Panc1 (cell line): ENCODE measurements at regions not wholly inside any gene's neighbourhood (a gene's known extent, or its start where the extent isn't known, plus 50 kb on each side); places are given as distances from the start of the nearest gene placed in this dataset.
"Not testable (repeated sequence)": the region's sequence is repeated elsewhere in the genome, so short reads cannot be mapped to it uniquely, and the experiment has no call there.

ENCODE experiments used
- ATAC-seq: fragments of 200-7000 bp; cut with Tn5 transposase; 2 replicates; pipeline ENCODE4 v1.9.1; 2020; ENCODE audit warnings: mild to moderate bottlenecking, moderate library complexity
- BruUV-seq: library from RNA; stranded (reverse); fragments of 400-500 nt; replicated peaks from 2 replicates; lab custom pipeline; 2021; lab: Mats Ljungman, UMichigan
- CTCF ChIA-PET: fragments of 300-600 bp; sonication (Branson Sonifier 250); formaldehyde crosslinking; loops from one replicate; lab custom pipeline; 2022; ENCODE audit warnings: antibody characterized with exemption; lab: Charles Lee
- POLR2A ChIA-PET: fragments of 300-600 bp; sonication (Branson Sonifier 250); formaldehyde crosslinking; loops from one replicate; lab custom pipeline; 2022; ENCODE audit warnings: antibody characterized with exemption; lab: Charles Lee
- DNase-seq: peaks from one replicate; pipeline ENCODE4 v3.0.0-alpha.2; 2010; ENCODE audit warnings: low read depth, low spot score
- H3K27ac ChIP-seq: 2 replicates; pipeline ENCODE4 v1.5.1; 2011; ENCODE audit warnings: mild to moderate bottlenecking, low read length, inconsistent platforms
- H3K27me3 ChIP-seq: fragments of 200-500 bp; sonication (Bioruptor generic); 2 replicates; pipeline ENCODE4 v1.6.0; 2014; ENCODE audit warnings: low read length, inconsistent platforms; ENCODE audit not compliant: control insufficient read depth, insufficient read depth
- H3K36me3 ChIP-seq: fragments of 200-500 bp; sonication (Bioruptor generic); 2 replicates; pipeline ENCODE4 v1.5.1; 2014; ENCODE audit warnings: inconsistent platforms, mild to moderate bottlenecking, low read length, moderate library complexity; ENCODE audit not compliant: control insufficient read depth, insufficient read depth
- H3K4me1 ChIP-seq: 2 replicates; pipeline ENCODE4 v1.5.1; 2011; ENCODE audit warnings: inconsistent platforms, mild to moderate bottlenecking, low read length, moderate library complexity; ENCODE audit not compliant: control insufficient read depth, insufficient read depth
- H3K4me3 ChIP-seq, 2 experiments: 2 replicates each; pipeline ENCODE4 v1.5.1; 2011 to 2012; ENCODE audit warnings: low read depth in 2 of 2, low read length in 2 of 2, mild to moderate bottlenecking in 2 of 2, inconsistent platforms in 1 of 2, moderate library complexity in 1 of 2
- H3K9me3 ChIP-seq: fragments of 200-500 bp; sonication (Bioruptor generic); 2 replicates; pipeline ENCODE4 v1.5.1; 2014; ENCODE audit warnings: low read depth, mild to moderate bottlenecking, inconsistent platforms, low read length, moderate library complexity; ENCODE audit not compliant: control insufficient read depth, insufficient read depth
- POLR2AphosphoS5 ChIP-seq: IDR thresholded peaks from 2 replicates; pipeline ENCODE4 v1.6.1; 2012; ENCODE audit warnings: mild to moderate bottlenecking, low read depth, low read length, moderate library complexity
- SIN3A ChIP-seq: IDR thresholded peaks from 2 replicates; pipeline ENCODE4 v1.6.1; 2012; ENCODE audit warnings: low read depth, mild to moderate bottlenecking, low read length, moderate library complexity, borderline replicate concordance; ENCODE audit not compliant: insufficient read depth
- TCF7L2 ChIP-seq: IDR thresholded peaks from 2 replicates; pipeline ENCODE4 v1.6.1; 2011; ENCODE audit warnings: mild to moderate bottlenecking, low read depth, low read length, inconsistent platforms
- in situ Hi-C: cut with HindIII; loops from 2 replicates; pipeline ENCODE4 v1.10.0; 2016; ENCODE audit warnings: low sequenced_read_pairs, low pct_unique_long_range_greater_than_20kb
- intact Hi-C: fragments of 100-400 bp; cut with micrococcal nuclease; formaldehyde crosslinking; loops from one replicate; pipeline ENCODE4 v1.10.0; 2022; ENCODE audit not compliant: unreplicated experiment
- TF ChIP-seq, protein P1 (sequence below), 2 experiments: IDR thresholded peaks; 2 replicates each; pipeline ENCODE4 v1.6.1; 2011 to 2012; ENCODE audit warnings: low read depth in 2 of 2, control low read depth in 1 of 2, low read length in 1 of 2, mild to moderate bottlenecking in 1 of 2, moderate library complexity in 1 of 2; ENCODE audit not compliant: insufficient read depth in 1 of 2
- TF ChIP-seq, protein P2 (sequence below): fragments of 450-650 bp; IDR thresholded peaks from 2 replicates; pipeline ENCODE4 v1.5.1; 2017; ENCODE audit warnings: mild to moderate bottlenecking

DNA sequence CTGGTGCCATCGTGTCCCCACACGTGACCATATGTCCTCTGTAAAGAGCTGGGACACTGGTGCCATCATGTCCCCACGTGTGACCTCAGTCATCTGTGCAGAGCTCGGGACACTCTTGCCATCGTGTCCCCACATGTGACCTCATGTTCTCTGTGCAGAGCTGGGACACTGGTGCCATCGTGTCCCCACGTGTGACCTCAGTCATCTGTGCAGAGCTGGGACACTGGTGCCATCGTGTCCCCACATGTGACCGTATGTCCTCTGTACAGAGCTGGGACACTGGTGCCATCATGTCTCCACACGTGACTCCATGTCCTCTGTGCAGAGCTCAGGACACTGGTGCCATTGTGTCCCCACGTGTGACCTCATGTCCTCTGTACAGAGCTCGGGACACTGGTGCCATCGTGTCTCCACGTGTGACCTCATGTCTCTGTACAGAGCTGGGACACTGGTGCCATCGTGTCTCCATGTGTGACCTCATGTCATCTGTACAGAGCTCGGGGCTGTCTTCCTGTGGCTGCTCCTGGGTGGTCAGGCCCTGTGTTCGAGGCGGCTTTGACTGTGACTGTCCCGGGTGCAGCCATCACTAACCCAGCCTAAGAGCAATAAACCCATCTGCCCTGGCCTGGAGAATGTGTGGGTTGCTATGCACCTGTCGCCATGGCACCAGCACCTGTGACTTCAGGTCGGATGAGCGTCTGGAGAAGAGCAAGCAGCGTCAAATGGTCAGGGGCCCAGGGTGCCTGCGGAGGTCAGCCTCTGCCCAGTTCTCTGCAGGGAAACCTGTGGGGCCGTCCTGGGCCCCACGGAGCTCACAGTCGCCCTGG lies 334.4 kb downstream of the ADGRD1 start:
- TF ChIP-seq, protein P1, sequence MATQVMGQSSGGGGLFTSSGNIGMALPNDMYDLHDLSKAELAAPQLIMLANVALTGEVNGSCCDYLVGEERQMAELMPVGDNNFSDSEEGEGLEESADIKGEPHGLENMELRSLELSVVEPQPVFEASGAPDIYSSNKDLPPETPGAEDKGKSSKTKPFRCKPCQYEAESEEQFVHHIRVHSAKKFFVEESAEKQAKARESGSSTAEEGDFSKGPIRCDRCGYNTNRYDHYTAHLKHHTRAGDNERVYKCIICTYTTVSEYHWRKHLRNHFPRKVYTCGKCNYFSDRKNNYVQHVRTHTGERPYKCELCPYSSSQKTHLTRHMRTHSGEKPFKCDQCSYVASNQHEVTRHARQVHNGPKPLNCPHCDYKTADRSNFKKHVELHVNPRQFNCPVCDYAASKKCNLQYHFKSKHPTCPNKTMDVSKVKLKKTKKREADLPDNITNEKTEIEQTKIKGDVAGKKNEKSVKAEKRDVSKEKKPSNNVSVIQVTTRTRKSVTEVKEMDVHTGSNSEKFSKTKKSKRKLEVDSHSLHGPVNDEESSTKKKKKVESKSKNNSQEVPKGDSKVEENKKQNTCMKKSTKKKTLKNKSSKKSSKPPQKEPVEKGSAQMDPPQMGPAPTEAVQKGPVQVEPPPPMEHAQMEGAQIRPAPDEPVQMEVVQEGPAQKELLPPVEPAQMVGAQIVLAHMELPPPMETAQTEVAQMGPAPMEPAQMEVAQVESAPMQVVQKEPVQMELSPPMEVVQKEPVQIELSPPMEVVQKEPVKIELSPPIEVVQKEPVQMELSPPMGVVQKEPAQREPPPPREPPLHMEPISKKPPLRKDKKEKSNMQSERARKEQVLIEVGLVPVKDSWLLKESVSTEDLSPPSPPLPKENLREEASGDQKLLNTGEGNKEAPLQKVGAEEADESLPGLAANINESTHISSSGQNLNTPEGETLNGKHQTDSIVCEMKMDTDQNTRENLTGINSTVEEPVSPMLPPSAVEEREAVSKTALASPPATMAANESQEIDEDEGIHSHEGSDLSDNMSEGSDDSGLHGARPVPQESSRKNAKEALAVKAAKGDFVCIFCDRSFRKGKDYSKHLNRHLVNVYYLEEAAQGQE (IDR thresholded peaks at IDR 0.05; ENCODE audit: insufficient read depth in 1 of 2, low read depth in 2 of 2, low read length in 1 of 2) = no peak
- TF ChIP-seq POLR2AphosphoS5 = no peak
- no peak for TF ChIP-seq SIN3A
- no peak for TF ChIP-seq TCF7L2
- TF ChIP-seq, protein P2, sequence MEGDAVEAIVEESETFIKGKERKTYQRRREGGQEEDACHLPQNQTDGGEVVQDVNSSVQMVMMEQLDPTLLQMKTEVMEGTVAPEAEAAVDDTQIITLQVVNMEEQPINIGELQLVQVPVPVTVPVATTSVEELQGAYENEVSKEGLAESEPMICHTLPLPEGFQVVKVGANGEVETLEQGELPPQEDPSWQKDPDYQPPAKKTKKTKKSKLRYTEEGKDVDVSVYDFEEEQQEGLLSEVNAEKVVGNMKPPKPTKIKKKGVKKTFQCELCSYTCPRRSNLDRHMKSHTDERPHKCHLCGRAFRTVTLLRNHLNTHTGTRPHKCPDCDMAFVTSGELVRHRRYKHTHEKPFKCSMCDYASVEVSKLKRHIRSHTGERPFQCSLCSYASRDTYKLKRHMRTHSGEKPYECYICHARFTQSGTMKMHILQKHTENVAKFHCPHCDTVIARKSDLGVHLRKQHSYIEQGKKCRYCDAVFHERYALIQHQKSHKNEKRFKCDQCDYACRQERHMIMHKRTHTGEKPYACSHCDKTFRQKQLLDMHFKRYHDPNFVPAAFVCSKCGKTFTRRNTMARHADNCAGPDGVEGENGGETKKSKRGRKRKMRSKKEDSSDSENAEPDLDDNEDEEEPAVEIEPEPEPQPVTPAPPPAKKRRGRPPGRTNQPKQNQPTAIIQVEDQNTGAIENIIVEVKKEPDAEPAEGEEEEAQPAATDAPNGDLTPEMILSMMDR = no peak
- no peak for ATAC-seq
- DNase-seq = no peak
- H3K27ac ChIP-seq = no peak overlapping the region
- intact Hi-C loops = no loop called here
- BruUV-seq = no TSS peak
- H3K4me3 ChIP-seq = no peak overlapping the region
- no peaks in the 10 kb centered on the region for H3K36me3 ChIP-seq
- H3K9me3 ChIP-seq = no peaks in the 10 kb centered on the region
- ChIA-PET POLR2A (interaction anchor here (0.7 kb wide), 1 partner anchor 22 kb away, joined by 3 read pairs; no protein-coding TSS in a partner anchor), CTCF (no interaction called here)
- in situ Hi-C loops = no loop called here
- H3K27me3 ChIP-seq = no peaks in the 10 kb centered on the region; the same call in 1 of the 2 replicates
- no peaks in the 10 kb centered on the region for H3K4me1 ChIP-seq

DNA sequence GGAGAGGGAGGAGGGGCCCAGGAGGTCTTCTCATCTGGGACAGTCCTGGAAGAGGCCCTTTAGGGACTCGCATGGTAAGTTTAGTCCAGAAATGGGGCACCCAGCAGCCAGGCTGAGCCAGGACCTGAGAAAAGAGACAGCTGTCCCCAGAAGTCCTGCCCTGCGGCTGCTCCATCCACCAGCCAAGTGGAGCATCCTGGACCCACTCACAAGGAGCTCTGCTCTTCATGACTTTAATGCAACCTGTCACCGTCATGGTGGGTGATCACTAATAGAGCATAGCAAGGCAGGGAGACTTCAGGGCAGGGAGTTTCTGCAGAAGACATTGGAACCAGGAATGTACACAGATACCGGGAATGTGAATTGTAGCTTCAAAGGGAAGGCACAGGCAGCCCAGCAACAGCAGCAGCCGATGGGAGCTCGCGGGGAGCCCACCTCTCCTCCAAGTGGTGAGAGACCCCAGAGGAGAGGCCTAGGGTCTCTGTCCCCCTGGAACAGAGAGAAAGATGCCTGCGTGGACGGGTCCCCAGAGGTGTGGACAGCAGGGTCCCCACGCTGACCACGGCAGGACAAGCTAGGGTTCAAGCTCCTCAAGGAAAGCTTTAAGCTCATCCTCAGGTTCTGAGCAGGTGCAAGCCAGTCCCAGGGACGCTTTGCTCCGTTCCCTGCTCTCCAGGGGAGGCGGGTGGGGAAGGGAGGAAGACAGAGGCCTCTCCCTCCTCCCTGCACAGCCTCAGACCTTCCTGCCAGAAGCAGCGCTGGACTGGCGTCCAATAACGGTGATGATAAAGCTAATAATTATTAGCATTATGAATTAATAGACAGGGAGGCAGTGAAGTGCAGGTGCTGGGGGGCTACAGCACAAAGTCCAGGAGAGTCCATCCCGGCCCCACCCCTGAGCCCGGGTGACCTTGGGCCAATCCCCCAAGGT lies 335.3 kb downstream of the ADGRD1 start:
- H3K4me3 ChIP-seq, H3K27me3 ChIP-seq, H3K36me3 ChIP-seq, H3K27ac ChIP-seq, BruUV-seq, H3K4me1 ChIP-seq, in situ Hi-C loops, CTCF ChIA-PET, H3K9me3 ChIP-seq, DNase-seq, intact Hi-C loops, ATAC-seq: not testable (repeated sequence)
- POLR2A ChIA-PET = interaction anchor here (0.7 kb wide), 1 partner anchor 23 kb away, joined by 3 read pairs; no protein-coding TSS in a partner anchor

DNA sequence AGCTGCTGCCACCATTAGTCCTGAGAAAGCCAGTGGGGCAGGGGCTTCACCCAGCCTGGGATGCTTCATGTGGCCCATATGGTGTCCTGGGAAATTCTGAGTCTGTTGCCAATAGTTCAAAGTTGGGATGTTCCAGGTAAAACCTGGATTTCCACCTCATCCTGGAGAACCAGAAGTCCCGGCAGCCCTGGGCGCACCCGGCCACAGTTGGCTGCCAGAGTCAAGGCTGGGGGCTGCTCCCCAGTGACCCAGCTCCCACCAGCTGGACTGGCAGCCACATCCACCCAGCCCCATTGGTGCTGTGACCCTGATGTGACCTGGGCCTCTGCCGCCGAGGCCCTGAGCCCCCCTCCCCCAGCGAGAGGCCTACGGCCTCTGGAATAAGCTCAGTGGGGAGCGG lies 336.1 kb downstream of the ADGRD1 start:
- H3K27ac ChIP-seq, ATAC-seq, intact Hi-C loops, CTCF ChIA-PET, H3K4me1 ChIP-seq, H3K27me3 ChIP-seq, BruUV-seq, DNase-seq, H3K9me3 ChIP-seq, in situ Hi-C loops, H3K4me3 ChIP-seq, H3K36me3 ChIP-seq, POLR2A ChIA-PET: not testable (repeated sequence)
